Activated B cell treated with CpG ODN at 0.5 μM for 24 hours (primary cell): ENCODE measurements at regions not wholly inside any gene's neighbourhood (a gene's known extent, or its start where the extent isn't known, plus 50 kb on each side); places are given as distances from the start of the nearest gene placed in this dataset.

Source experiments
- ATAC-seq: fragments of 200-7000 bp; cut with Tn5 transposase; one replicate; pipeline ENCODE4 v1.10.0; 2021; ENCODE audit warnings: low read depth, mild to moderate bottlenecking, moderate library complexity
- CTCF ChIA-PET: fragments of 350-600 bp; sonication (Branson Sonifier 250); formaldehyde crosslinking; loops from one replicate; lab custom pipeline; 2021; ENCODE audit warnings: antibody characterized with exemption; lab: Charles Lee
- POLR2A ChIA-PET: fragments of 350-600 bp; sonication (Branson Sonifier 250); formaldehyde crosslinking; loops from one replicate; lab custom pipeline; 2021; ENCODE audit warnings: antibody characterized with exemption; lab: Charles Lee
- DNase-seq: peaks from one replicate; pipeline ENCODE4 v3.0.0; 2022
- H3K27ac Mint-ChIP-seq: one replicate; pipeline ENCODE4 v1.8.0; 2020; ENCODE audit warnings: mixed read lengths
- H3K27me3 Mint-ChIP-seq: one replicate; pipeline ENCODE4 v1.8.0; 2021; ENCODE audit warnings: mixed read lengths
- H3K36me3 Mint-ChIP-seq: one replicate; pipeline ENCODE4 v1.8.0; 2021; ENCODE audit warnings: low read depth, mixed read lengths
- H3K4me1 Mint-ChIP-seq: one replicate; pipeline ENCODE4 v1.8.0; 2021; ENCODE audit warnings: mixed read lengths
- H3K4me3 Mint-ChIP-seq: one replicate; pipeline ENCODE4 v1.8.0; 2020; ENCODE audit warnings: mild to moderate bottlenecking, mixed read lengths
- H3K9me3 Mint-ChIP-seq: one replicate; pipeline ENCODE4 v1.8.0; 2020; ENCODE audit warnings: mixed read lengths
- CTCF ChIP-seq: fragments of 200-600 bp; IDR thresholded peaks from one replicate; pipeline ENCODE4 v1.8.0; 2022; ENCODE audit warnings: antibody characterized with exemption, mild to moderate bottlenecking
- intact Hi-C: fragments of 100-400 bp; cut with micrococcal nuclease; formaldehyde crosslinking; loops from one replicate; pipeline ENCODE4 v1.15.1; 2024

GRCh38 chr21:20020026-20020425, 978.2 kb upstream of the NCAM2 start:
- Mint-ChIP-seq H3K36me3 (no peaks in the 10 kb centered on the region), H3K27ac (no peak overlapping the region), H3K4me3 (no peak overlapping the region), H3K9me3 (peaks cover 10% of the 10 kb centered on the region), H3K27me3 (no peaks in the 10 kb centered on the region), H3K4me1 (no peaks in the 10 kb centered on the region)
- POLR2A ChIA-PET, result no interaction called here
- CTCF ChIA-PET, result no interaction called here
- TF ChIP-seq CTCF, result no peak
- DNase-seq (no peak), ATAC-seq (no peak)
- intact Hi-C loops, result no loop called here

GRCh38 chr21:20023193-20023592, 975.0 kb upstream of the NCAM2 start:
- Mint-ChIP-seq H3K36me3 (no peaks in the 10 kb centered on the region), H3K27me3 (no peaks in the 10 kb centered on the region), H3K27ac (no peak overlapping the region), H3K4me1 (no peaks in the 10 kb centered on the region), H3K9me3 (peaks cover 7% of the 10 kb centered on the region), H3K4me3 (no peak overlapping the region)
- ATAC-seq (no peak), DNase-seq (no peak)
- TF ChIP-seq CTCF, result no peak
- intact Hi-C loops, result no loop called here
- ChIA-PET POLR2A (no interaction called here), CTCF (no interaction called here)

- Mint-ChIP-seq H3K27ac (no peak overlapping the region), H3K4me1 (no peaks in the 10 kb centered on the region), H3K9me3 (peaks cover 10% of the 10 kb centered on the region), H3K4me3 (no peak overlapping the region), H3K36me3 (no peaks in the 10 kb centered on the region), H3K27me3 (no peaks in the 10 kb centered on the region)
- intact Hi-C loops, result no loop called here
- no peak for ATAC-seq
- DNase-seq, result no peak
- POLR2A ChIA-PET, result no interaction called here
- TF ChIP-seq CTCF, result no peak
- CTCF ChIA-PET, result no interaction called here
Measured at GRCh38 chr21:20024741-20025140, 973.5 kb upstream of the NCAM2 start.

GRCh38 chr21:20026543-20026942, 971.7 kb upstream of the NCAM2 start:
- ChIA-PET CTCF (no interaction called here), POLR2A (no interaction called here)
- no peaks in the 10 kb centered on the region for H3K27me3 Mint-ChIP-seq
- intact Hi-C loops, result no loop called here
- no peaks in the 10 kb centered on the region for H3K36me3 Mint-ChIP-seq
- no peak for ATAC-seq
- no peak for DNase-seq
- H3K4me3 Mint-ChIP-seq, result no peak overlapping the region
- no peak overlapping the region for H3K27ac Mint-ChIP-seq
- no peaks in the 10 kb centered on the region for H3K4me1 Mint-ChIP-seq
- H3K9me3 Mint-ChIP-seq, result peaks cover 10% of the 10 kb centered on the region
- TF ChIP-seq CTCF, result no peak

- Mint-ChIP-seq H3K4me1 (no peaks in the 10 kb centered on the region), H3K27me3 (no peaks in the 10 kb centered on the region), H3K9me3 (peaks cover 6% of the 10 kb centered on the region), H3K27ac (no peak overlapping the region), H3K4me3 (no peak overlapping the region), H3K36me3 (no peaks in the 10 kb centered on the region)
- ChIA-PET POLR2A (no interaction called here), CTCF (no interaction called here)
- ATAC-seq (no peak), DNase-seq (no peak)
- intact Hi-C loops, result no loop called here
- no peak for TF ChIP-seq CTCF
Measured at GRCh38 chr21:20030390-20030789, 967.8 kb upstream of the NCAM2 start.
